ENCODE measurements at regions not wholly inside any gene's neighbourhood (a gene's known extent, or its start where the extent isn't known, plus 50 kb on each side); places are given as distances from the start of the nearest gene placed in this dataset.

DNA sequence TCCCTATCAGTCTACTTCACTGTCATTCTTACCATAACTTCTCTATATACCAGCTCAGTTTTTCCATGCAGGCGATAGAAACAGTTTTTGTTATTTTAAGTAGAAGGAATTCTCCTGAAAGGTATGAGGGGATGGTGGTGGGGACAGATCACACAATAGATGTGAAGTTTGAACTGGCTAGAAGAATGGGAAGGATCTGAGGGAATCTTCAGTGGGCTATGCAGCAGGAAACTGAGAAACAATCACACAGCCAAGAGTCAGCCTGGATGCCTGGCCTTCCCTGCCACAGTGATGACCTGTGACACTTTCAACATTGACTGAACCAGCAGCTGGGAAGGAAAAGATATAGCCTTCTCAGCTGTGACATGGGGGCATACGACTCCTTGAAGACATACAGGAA lies 329.1 kb upstream of the GULP1 start:
- DNase-seq (ENCODE audit: insufficient read length, low spot score) (no peak), FAIRE-seq (no peak)
- TF ChIP-seq, protein P1, sequence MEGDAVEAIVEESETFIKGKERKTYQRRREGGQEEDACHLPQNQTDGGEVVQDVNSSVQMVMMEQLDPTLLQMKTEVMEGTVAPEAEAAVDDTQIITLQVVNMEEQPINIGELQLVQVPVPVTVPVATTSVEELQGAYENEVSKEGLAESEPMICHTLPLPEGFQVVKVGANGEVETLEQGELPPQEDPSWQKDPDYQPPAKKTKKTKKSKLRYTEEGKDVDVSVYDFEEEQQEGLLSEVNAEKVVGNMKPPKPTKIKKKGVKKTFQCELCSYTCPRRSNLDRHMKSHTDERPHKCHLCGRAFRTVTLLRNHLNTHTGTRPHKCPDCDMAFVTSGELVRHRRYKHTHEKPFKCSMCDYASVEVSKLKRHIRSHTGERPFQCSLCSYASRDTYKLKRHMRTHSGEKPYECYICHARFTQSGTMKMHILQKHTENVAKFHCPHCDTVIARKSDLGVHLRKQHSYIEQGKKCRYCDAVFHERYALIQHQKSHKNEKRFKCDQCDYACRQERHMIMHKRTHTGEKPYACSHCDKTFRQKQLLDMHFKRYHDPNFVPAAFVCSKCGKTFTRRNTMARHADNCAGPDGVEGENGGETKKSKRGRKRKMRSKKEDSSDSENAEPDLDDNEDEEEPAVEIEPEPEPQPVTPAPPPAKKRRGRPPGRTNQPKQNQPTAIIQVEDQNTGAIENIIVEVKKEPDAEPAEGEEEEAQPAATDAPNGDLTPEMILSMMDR (IDR thresholded peaks at IDR 0.05; ENCODE audit: insufficient read depth, missing control alignments): no peak

DNA sequence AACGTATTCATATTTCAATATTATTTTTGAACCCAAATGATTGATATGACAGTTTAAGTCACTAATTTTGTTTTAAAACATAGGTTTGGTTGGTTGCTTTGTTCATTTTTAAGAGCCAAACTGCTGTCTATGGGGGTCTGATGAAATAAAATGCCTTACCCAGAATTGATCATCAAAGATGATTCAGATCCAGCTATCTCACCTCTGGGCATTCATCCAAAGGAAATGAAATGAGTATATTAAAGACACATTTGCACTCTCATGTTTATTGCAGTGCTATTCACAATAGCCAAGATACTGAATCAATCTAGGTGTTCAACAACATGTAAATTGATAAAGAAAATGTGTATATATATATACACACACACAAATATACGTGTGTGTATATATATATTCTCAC lies 326.9 kb upstream of the GULP1 start:
- TF ChIP-seq, protein P1 (IDR thresholded peaks at IDR 0.05; ENCODE audit: insufficient read depth, missing control alignments): no peak
- DNase-seq (ENCODE audit: insufficient read length, low spot score): no peak
- FAIRE-seq: no peak

DNA sequence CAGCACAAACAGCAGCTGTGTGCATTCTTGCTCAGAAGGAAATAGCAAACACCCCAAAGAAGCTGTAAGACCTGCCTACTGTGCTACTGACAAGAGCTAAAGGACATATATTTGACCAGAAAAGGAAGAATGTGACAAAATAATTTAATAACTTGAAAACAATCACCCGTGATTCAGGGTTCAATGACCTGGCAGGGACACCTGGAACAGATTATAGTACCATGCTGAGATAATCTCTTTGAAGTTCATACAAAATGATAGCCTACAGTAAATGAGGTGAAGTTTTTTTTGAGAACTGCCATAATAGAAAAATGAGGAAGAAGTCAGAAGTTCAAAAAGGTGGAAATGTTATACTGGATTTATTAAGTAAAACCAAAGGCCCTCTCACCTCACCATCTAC lies 324.8 kb upstream of the GULP1 start:
- FAIRE-seq: no peak

DNA sequence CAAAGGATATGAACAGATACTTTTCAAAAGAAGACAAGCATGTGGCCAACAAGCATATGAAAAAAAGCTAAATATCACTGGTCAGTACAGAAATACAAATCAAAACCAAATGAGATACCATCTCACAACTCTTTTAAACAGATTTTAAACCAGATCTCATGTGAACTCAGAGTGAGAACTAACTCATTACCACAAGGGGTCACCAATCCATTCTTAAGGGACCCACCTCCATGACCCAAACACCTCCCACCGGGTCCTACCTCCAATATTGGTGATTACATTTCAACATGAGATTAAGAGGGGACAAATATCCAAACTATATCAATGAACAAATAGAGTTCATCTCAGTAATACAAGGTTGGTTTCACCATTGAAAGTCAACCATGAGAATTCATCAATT lies 319.8 kb upstream of the GULP1 start:
- DNase-seq (ENCODE audit: insufficient read length, low spot score): no peak
- FAIRE-seq: no peak
- TF ChIP-seq, protein P1 (IDR thresholded peaks at IDR 0.05; ENCODE audit: insufficient read depth, missing control alignments): no peak

More for the DNA sequence above, 324.8 kb upstream of the GULP1 start:
- TF ChIP-seq, protein P1 (IDR thresholded peaks at IDR 0.05; ENCODE audit: insufficient read depth, missing control alignments): no peak
- DNase-seq (ENCODE audit: insufficient read length, low spot score): no peak

DNA sequence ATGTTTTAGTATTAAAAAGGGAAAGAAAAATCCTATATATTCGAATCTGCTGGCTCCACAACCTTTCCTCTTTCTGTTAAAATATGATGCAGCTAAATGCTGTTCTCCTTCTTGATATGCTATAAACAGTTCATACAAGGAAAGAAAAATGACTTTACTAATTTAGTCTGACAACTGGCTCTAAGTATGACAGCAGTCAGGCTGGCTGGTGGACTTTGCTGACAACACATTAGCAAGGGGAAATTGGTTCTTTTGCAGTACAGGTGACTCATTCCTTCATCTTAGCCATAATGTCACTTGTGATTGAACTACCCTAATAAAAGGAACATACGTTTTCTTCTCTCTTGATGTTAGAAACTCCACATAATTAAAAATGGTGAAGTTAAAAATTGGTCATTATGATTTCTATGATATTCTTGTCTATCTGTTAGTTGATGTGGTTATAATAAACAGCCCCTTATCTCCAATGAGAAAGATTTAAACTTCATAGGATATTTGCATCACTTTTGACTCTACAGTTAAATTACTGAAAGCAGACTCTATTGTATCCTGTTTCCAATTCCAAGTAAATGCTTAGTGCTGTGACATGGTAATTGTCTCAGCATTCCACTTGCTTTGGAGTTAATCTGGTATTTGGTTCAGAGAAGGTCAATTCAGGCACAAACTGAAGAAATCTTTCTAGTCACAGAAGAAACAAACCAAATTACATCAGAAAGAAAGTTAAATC lies 315.3 kb upstream of the GULP1 start:
- TF ChIP-seq, protein P1 (IDR thresholded peaks at IDR 0.05; ENCODE audit: insufficient read depth, missing control alignments): no peak
- no peak for FAIRE-seq
- DNase-seq (ENCODE audit: insufficient read length, low spot score): no peak

DNA sequence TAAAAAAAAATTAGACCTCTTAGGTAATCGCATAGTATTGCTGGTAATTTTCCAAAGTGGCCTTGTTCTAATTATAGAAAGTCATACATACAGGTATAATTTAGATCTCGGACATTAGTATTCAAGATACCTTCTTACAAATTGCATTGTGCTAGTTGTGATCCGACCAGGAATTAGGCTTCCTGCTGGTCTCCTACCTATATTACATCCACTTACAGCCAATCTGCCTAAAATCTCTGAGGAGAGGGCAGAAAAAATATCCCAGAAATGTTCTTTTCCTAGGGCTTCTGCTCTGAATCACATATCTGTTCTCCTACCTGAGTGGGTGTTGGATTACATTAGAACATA lies 314.7 kb upstream of the GULP1 start:
- FAIRE-seq: no peak
- DNase-seq (ENCODE audit: insufficient read length, low spot score): no peak
- TF ChIP-seq, protein P1 (IDR thresholded peaks at IDR 0.05; ENCODE audit: insufficient read depth, missing control alignments): no peak

DNA sequence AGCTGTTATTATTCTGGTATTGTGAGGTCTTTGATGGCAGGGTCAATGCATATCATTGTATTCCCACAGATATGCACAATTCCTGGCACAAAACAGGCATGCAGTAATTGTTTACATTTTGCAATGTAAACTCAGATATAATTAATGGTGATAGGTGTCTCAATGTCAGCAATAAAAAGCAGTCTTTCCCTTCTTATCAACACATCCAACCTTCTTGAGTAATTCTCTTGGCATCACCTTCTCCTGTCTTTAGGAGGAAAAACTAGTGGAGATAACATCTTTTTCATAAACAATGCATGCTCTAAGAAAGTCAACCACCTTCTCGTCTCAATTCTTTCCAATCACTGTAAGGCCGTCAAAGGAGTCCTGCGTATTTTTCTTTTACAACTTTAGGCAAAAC lies 313.3 kb upstream of the GULP1 start:
- FAIRE-seq (no peak), DNase-seq (ENCODE audit: insufficient read length, low spot score) (no peak)
- TF ChIP-seq, protein P1 (IDR thresholded peaks at IDR 0.05; ENCODE audit: insufficient read depth, missing control alignments): no peak
